ENCODE measurements at regions not wholly inside any gene's neighbourhood (a gene's known extent, or its start where the extent isn't known, plus 50 kb on each side); places are given as distances from the start of the nearest gene placed in this dataset.

- TF ChIP-seq FOXM1 (IDR thresholded peaks at IDR 0.05; ENCODE audit: borderline replicate concordance) (no peak), SUZ12 (IDR thresholded peaks at IDR 0.05) (no peak), HDGF (IDR thresholded peaks at IDR 0.05; ENCODE audit: borderline replicate concordance) (no peak), SP1 (IDR thresholded peaks at IDR 0.05) (no peak), ZNF384 (IDR thresholded peaks at IDR 0.05) (no peak)
These were observed 152.0 kb downstream of the RPS24 start for GRCh38 chr10:78185693-78186055.

Measured in HEK293T (cell line).